Activated T-helper 2 cell treated with anti-CD3 and anti-CD28 coated beads, Interferon-gamma antibody, Interleukin-2, Interleukin-4, amounts not matched to agents 10 μg/mL and 5 μg/mL and 100 μg/mL, durations not matched to agents 14 hours and 24 hours and 36 hours (primary cell): ENCODE measurements at regions not wholly inside any gene's neighbourhood (a gene's known extent, or its start where the extent isn't known, plus 50 kb on each side); places are given as distances from the start of the nearest gene placed in this dataset.

Experiments
- DNase-seq: peaks from one replicate; pipeline ENCODE4 v3.0.0; 2021; ENCODE audit warnings: low spot score
- H3K27ac Mint-ChIP-seq: one replicate; pipeline ENCODE4 v1.8.0; 2021; ENCODE audit warnings: mixed read lengths
- H3K27me3 Mint-ChIP-seq: one replicate; pipeline ENCODE4 v1.8.0; 2021; ENCODE audit warnings: low read depth, mixed read lengths
- H3K36me3 Mint-ChIP-seq: one replicate; pipeline ENCODE4 v1.8.0; 2021; ENCODE audit warnings: low read depth, mixed read lengths
- H3K4me1 Mint-ChIP-seq: one replicate; pipeline ENCODE4 v1.8.0; 2021; ENCODE audit warnings: low read depth, mixed read lengths
- H3K4me3 Mint-ChIP-seq: one replicate; pipeline ENCODE4 v1.8.0; 2021; ENCODE audit warnings: low read depth, mild to moderate bottlenecking, moderate library complexity, mixed read lengths
- H3K9me3 Mint-ChIP-seq: one replicate; pipeline ENCODE4 v1.8.0; 2021; ENCODE audit warnings: mixed read lengths
- intact Hi-C: fragments of 100-400 bp; cut with micrococcal nuclease; formaldehyde crosslinking; loops from one replicate; pipeline ENCODE4 v1.15.1; 2023

DNA sequence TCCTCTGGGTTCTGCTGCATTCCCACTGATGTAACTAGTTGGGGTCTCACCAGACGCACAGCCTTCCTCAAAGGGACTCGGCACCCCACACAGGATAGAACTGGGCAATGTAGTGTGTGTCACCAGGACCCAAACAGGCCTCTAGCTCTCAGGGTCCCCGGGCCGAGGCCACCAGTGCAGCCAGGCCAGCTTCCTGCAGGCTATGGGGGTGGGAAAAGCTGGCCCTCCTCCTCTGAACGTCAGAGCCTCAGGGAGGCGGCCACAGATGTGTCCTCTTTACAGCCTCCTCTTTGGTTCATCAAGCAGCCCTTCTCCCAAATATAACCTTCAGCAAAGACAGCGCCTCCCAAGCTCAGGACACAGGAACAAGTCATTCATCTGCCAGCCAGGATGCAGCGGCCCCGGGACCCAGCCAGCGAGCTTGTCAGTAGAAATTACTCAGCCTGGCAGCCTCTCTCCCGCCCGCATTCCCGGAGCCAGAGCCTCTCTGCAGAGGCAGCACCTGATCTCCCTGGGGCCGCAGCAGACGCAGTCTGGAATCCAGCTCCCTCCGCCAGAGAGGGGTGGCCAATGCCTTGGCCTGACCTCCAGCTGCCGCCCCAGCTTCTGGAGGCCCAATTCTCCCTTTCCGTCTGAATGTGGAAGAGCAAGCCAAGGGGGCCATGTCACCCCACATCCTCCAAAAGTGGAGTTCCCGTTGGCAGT, 288.5 kb downstream of the FBXW7 start:
- intact Hi-C loops = no loop called here
- peaks cover 16% of the 10 kb centered on the region for H3K4me1 Mint-ChIP-seq
- no peaks in the 10 kb centered on the region for H3K9me3 Mint-ChIP-seq
- peaks cover 1% of the 10 kb centered on the region for H3K27me3 Mint-ChIP-seq
- no peak overlapping the region for H3K4me3 Mint-ChIP-seq
- no peaks in the 10 kb centered on the region for H3K36me3 Mint-ChIP-seq
- DNase-seq = no peak
- H3K27ac Mint-ChIP-seq = no peak overlapping the region

DNA sequence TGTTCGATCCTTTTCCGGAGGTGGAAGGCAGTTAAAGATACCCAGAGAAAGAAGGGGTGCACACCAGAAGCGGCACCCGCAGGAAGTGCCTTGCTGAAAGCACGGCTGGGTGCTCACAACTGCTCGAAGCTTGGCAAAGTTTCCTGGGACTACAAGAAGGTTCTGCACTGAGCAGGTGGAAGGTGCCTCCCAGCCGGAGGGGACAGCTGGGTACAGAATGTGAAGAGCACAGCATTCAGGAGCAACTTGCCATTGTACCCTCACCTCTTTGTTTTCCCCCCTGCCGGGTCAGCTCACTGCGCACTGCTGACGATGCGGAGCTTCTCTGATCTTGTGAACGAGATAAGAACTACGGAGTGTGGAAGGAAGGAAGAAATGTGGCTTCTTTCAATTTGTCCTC, 289.2 kb downstream of the FBXW7 start:
- DNase-seq = no peak
- Mint-ChIP-seq H3K9me3 (no peaks in the 10 kb centered on the region), H3K27me3 (peaks cover 1% of the 10 kb centered on the region), H3K27ac (no peak overlapping the region), H3K36me3 (no peaks in the 10 kb centered on the region), H3K4me1 (peaks cover 16% of the 10 kb centered on the region), H3K4me3 (no peak overlapping the region)
- intact Hi-C loops = no loop called here

DNA sequence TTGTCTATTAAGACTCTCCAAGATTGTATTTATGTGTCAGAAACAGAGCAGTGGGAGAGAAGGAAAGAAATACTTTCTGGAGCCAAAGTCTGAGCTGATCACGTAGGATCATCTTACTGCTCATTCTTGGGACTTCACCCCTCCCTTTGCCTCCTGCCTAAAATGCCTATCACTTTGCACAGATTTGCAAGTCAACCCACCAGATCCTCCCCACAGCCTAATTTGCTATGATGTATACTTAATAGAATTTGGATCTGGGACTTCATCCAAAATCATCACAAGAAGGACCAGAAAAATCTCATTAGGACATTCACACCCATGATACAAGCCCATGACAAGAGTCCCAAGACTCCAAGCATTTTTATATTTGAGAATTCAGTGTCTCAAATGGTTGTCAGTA, 290.2 kb downstream of the FBXW7 start:
- Mint-ChIP-seq H3K4me3 (no peak overlapping the region), H3K9me3 (no peaks in the 10 kb centered on the region), H3K36me3 (no peaks in the 10 kb centered on the region), H3K4me1 (peaks cover 16% of the 10 kb centered on the region), H3K27ac (no peak overlapping the region), H3K27me3 (peaks cover 1% of the 10 kb centered on the region)
- DNase-seq = no peak
- intact Hi-C loops = no loop called here

DNA sequence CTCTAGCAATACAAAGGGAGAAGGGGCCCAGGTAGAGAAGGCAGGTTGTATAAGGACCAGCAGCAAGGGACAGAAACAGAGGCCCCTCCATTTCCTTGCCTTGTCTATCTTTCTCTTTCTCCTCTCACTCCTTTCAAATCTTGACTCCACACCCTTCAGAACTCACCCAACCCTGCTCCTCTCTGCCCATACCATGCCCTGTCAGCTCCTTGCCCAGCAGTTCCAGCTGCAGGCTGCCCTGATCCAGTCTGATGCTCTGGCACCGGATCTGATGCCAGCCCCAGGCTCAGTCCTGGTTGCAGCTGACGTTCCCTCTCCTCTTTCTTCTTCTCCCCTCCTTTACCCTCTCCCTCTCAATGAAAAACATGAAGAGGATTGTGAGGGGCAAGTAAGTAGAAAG, 291.2 kb downstream of the FBXW7 start:
- Mint-ChIP-seq H3K4me1 (peaks cover 16% of the 10 kb centered on the region), H3K9me3 (no peaks in the 10 kb centered on the region), H3K27me3 (peaks cover 1% of the 10 kb centered on the region), H3K27ac (no peak overlapping the region), H3K4me3 (no peak overlapping the region), H3K36me3 (no peaks in the 10 kb centered on the region)
- DNase-seq = no peak
- intact Hi-C loops = no loop called here

DNA sequence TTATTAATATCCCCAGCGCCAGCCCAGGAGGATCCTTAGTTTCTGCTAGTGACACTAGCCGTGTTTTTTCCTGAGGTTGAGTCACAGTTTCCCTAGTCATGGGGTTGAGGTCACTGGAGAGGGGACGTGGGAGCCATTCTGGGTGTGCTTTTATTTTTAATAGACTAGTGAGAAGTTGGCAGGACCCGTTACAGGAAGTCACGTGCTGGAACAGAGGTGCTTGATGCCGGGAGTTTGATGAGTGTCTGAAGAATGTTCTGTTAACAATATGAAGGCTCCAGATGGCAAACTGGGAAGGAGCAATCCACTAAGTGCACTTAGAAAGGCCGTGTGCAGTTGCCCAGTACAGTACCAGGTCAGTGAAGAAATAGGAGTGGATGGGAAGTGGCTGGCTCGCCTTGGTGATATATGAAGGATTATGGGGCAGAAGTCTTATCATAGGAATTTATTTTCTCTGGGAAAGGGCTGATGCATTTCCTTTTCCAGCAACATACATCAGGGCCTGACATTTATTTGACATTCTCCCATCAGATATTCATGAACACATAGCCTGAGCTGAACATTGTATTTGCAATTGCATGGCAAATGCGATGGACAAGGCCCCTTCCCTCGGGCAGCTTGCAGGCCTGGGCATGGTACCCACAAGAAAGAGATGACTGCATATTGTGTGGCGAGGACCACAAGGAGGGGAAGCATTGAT, 291.8 kb downstream of the FBXW7 start:
- Mint-ChIP-seq H3K36me3 (peaks cover 1% of the 10 kb centered on the region), H3K9me3 (no peaks in the 10 kb centered on the region), H3K27me3 (peaks cover 1% of the 10 kb centered on the region), H3K4me1 (peaks cover 16% of the 10 kb centered on the region), H3K27ac (no peak overlapping the region), H3K4me3 (no peak overlapping the region)
- intact Hi-C loops = no loop called here
- no peak for DNase-seq

DNA sequence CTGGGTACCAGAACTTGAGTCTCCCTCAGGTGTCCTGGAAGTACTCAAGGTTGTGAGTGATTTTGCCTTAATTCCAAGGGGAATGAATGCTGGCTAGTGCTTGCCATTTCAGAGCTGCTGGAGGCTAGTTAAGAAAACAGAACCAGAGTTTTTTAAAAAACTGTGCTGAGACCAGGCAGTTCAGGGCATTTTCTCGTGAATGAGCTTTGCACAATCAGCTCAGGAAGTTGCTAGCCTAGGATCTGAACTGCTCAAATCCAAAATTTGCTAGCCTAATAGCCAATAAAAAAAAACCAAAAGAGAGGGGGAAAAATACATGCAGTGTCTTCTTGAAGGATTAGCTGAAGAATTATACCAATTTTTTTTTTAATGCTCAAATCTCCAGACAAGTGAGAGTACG, 292.7 kb downstream of the FBXW7 start:
- H3K36me3 Mint-ChIP-seq = peaks cover 5% of the 10 kb centered on the region
- H3K4me1 Mint-ChIP-seq = peaks cover 16% of the 10 kb centered on the region
- no peak for DNase-seq
- no peaks in the 10 kb centered on the region for H3K9me3 Mint-ChIP-seq
- peaks cover 1% of the 10 kb centered on the region for H3K27me3 Mint-ChIP-seq
- H3K27ac Mint-ChIP-seq = no peak overlapping the region
- H3K4me3 Mint-ChIP-seq = no peak overlapping the region
- intact Hi-C loops = no loop called here

DNA sequence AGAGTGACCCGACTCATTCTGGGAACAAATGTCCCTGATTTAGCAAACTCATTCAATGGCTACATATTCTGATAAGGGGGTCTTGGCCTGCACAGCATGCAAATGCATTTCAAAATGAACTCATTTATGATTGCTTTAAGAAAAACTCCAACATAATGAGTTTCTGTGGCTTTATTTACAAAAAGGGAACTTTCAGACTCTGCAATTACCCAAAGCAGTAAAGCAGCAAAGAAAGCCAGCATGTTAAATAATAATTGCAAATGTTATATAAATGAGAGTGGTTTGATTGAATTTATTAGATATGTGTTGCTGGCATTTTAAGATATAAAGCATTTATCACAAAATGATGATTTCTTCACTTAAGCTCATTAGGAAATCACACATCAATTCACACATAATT, 295.7 kb downstream of the FBXW7 start:
- Mint-ChIP-seq H3K4me1 (peaks cover 7% of the 10 kb centered on the region), H3K27ac (no peak overlapping the region), H3K9me3 (no peaks in the 10 kb centered on the region), H3K36me3 (peaks cover 5% of the 10 kb centered on the region), H3K4me3 (no peak overlapping the region), H3K27me3 (peaks cover 2% of the 10 kb centered on the region)
- intact Hi-C loops = no loop called here
- no peak for DNase-seq

DNA sequence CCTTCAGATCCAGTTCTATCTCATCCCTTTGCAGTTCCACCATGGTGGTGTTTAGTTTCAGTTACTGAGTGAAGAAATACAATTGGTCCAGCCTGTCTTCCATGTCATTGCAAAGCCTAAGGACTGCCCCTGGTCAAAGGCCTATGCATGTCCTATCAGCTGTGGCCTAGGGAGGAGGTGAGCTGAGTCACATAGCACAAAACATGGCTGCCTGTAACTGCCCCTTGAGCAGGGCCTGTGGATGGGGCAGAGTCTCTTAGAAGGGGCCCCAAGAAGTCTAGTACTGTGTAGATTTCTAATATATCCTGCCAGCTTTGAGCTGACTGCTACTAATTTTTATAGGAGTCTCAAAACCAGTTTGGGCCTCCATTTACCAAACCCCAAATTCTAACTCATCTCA, 296.7 kb downstream of the FBXW7 start:
- Mint-ChIP-seq H3K9me3 (no peaks in the 10 kb centered on the region), H3K27me3 (peaks cover 5% of the 10 kb centered on the region), H3K4me3 (no peak overlapping the region), H3K4me1 (peaks cover 4% of the 10 kb centered on the region), H3K27ac (no peak overlapping the region), H3K36me3 (peaks cover 5% of the 10 kb centered on the region)
- intact Hi-C loops = no loop called here
- DNase-seq = no peak

DNA sequence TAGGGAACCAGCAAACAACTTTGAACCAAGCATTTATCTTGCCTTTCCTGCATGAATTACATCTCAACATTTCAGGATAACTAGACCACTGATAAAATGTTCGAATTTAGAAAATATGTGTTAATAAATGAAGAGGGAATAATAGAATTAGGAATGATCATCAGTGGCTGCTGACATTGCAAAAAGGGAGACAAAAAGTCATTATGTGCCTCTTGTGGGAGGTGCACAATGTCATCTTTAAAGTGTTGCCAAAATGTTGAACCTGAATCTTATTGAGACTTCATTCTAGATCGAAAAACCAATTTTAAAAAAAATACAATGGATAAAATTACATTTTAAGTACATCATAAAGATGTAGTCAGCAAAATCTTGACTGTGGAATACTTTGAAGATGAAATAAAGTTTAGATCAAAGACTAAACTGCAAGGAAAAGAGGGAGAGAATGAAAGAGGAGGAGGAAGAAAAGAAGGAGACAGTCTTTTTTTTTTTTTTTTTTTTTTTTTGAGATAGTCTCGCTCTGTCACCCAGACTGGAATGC, 299.3 kb downstream of the FBXW7 start:
- H3K27ac Mint-ChIP-seq = no peak overlapping the region
- H3K4me3 Mint-ChIP-seq = no peak overlapping the region
- no peak for DNase-seq
- no peaks in the 10 kb centered on the region for H3K4me1 Mint-ChIP-seq
- H3K9me3 Mint-ChIP-seq = peaks cover 3% of the 10 kb centered on the region
- intact Hi-C loops = no loop called here
- peaks cover 6% of the 10 kb centered on the region for H3K27me3 Mint-ChIP-seq
- peaks cover 5% of the 10 kb centered on the region for H3K36me3 Mint-ChIP-seq

DNA sequence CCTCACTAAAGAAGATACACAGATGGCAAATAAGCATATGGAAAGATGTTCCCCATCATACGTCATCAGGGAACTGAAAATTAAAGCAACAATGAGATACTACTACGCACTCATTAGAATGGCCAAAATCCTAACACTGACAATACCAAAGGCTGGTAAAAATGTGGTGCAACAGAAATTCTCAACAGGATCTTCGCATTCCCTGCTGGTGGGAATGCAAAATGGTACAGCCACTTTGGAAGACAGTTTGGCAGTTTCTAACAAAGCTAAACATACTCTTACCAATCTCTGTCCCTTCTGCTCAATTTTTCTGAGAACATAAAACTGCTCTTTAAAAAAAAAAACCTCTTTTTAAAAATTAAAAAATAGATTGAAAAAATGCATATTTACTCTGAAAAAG, 300.2 kb downstream of the FBXW7 start:
- Mint-ChIP-seq H3K4me3 (no peak overlapping the region), H3K4me1 (no peaks in the 10 kb centered on the region), H3K27ac (no peak overlapping the region), H3K27me3 (peaks cover 6% of the 10 kb centered on the region), H3K36me3 (peaks cover 5% of the 10 kb centered on the region), H3K9me3 (peaks cover 3% of the 10 kb centered on the region)
- intact Hi-C loops = no loop called here
- no peak for DNase-seq

DNA sequence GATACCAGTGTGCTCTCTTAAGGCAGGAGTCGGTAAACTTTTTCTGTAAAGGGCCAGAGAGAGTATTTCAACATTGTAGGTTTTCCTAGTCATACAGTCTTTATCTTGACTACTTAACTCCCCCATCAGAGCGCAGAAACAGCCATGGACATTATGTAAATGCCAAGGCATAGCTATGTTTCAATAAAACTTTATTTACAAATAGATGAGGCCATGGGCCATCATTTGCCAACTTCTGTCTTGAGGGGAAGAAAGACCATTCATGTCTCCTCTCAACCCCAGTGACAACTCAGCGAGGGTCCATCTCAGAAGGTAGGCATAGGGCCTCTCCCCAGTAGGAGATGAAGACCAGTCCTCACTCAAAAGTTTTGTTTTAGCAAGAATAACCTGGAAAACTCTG, 301.3 kb downstream of the FBXW7 start:
- Mint-ChIP-seq H3K4me3 (no peak overlapping the region), H3K4me1 (no peaks in the 10 kb centered on the region), H3K27me3 (peaks cover 8% of the 10 kb centered on the region), H3K9me3 (peaks cover 3% of the 10 kb centered on the region), H3K36me3 (peaks cover 5% of the 10 kb centered on the region), H3K27ac (no peak overlapping the region)
- DNase-seq = no peak
- intact Hi-C loops = no loop called here

DNA sequence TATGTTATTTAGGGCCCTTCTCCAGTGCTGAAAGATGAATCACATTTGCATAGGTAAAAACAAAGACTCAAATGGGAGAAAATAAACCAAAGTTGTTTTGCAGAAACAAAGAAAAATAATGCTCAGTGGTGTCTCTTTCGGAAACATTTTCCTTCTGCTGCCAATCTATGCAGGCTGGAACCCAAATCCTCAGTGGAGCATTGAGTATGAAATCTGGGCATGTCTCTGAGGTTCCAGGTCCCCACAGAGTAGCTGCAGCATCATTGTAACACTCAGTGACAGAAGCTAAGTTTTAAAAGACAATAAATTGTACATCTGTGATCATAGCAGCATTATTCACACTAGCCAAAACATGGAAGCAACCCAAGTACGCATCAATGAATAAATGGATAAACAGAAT, 303.6 kb downstream of the FBXW7 start:
- H3K36me3 Mint-ChIP-seq = no peaks in the 10 kb centered on the region
- intact Hi-C loops = no loop called here
- peaks cover 8% of the 10 kb centered on the region for H3K27me3 Mint-ChIP-seq
- H3K27ac Mint-ChIP-seq = no peak overlapping the region
- peaks cover 3% of the 10 kb centered on the region for H3K9me3 Mint-ChIP-seq
- no peaks in the 10 kb centered on the region for H3K4me1 Mint-ChIP-seq
- DNase-seq = no peak
- no peak overlapping the region for H3K4me3 Mint-ChIP-seq

DNA sequence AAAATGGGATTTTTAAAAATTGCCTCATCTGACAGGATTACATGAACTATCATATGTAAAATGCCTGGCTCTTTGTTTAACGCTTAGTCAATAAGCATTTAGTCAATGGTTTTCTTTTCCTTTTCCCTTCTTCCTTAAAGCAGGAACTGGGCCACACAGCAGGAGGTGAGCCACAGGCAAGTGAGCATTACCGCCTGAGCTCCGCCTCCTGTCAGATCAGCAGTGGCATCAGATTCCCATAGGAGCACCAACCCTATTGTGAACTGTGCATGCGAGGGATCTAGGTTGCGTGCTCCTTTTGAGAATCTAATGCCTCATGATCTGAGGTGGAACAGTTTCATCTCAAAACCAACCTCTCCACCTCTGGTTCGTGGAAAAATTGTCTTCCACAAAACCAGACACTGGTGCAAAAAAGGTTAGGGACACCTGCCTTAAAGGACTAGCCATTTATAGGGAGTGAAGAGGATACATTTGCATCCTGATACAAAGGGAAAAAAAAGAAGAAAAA, 306.1 kb downstream of the FBXW7 start:
- Mint-ChIP-seq H3K36me3 (no peaks in the 10 kb centered on the region), H3K27me3 (peaks cover 6% of the 10 kb centered on the region), H3K9me3 (peaks cover 3% of the 10 kb centered on the region), H3K4me3 (no peak overlapping the region), H3K4me1 (no peaks in the 10 kb centered on the region), H3K27ac (no peak overlapping the region)
- intact Hi-C loops = no loop called here
- no peak for DNase-seq
